PC-9 (cell line): ENCODE measurements at regions not wholly inside any gene's neighbourhood (a gene's known extent, or its start where the extent isn't known, plus 50 kb on each side); places are given as distances from the start of the nearest gene placed in this dataset.
"Not testable (repeated sequence)": the region's sequence is repeated elsewhere in the genome, so short reads cannot be mapped to it uniquely, and the experiment has no call there.

ENCODE experiments used
- BruUV-seq: library from RNA; stranded (reverse); fragments of 400-500 nt; replicated peaks from 2 replicates; lab custom pipeline; 2021; lab: Mats Ljungman, UMichigan
- CTCF ChIA-PET: fragments of 300-600 bp; sonication (Branson Sonifier 250); formaldehyde crosslinking; loops from one replicate; lab custom pipeline; 2022; ENCODE audit warnings: antibody characterized with exemption; lab: Charles Lee
- POLR2A ChIA-PET: fragments of 300-600 bp; sonication (Branson Sonifier 250); formaldehyde crosslinking; loops from one replicate; lab custom pipeline; 2022; ENCODE audit warnings: antibody characterized with exemption; ENCODE audit not compliant: unreplicated experiment; lab: Charles Lee
- DNase-seq, 2 experiments: peaks; one replicate each; pipeline versions ENCODE4 v3.0.0 to v3.0.0-alpha.2; 2015 to 2022; ENCODE audit warnings: mixed read lengths in 1 of 2
- H2AFZ ChIP-seq: fragments of 200-600 bp; sonication (generic); 2 replicates; pipeline ENCODE4 v1.8.1; 2017; ENCODE audit warnings: antibody characterized with exemption
- H3F3A ChIP-seq: fragments of 200-600 bp; sonication (generic); 2 replicates; pipeline ENCODE4 v1.8.1; 2017; ENCODE audit warnings: antibody characterized with exemption, mild to moderate bottlenecking, low read depth; ENCODE audit not compliant: insufficient read depth
- H3K27ac ChIP-seq: fragments of 200-600 bp; sonication (generic); 2 replicates; pipeline ENCODE4 v1.6.1; 2016; ENCODE audit warnings: mixed run types
- H3K27me3 ChIP-seq: fragments of 200-600 bp; sonication (generic); 2 replicates; pipeline ENCODE4 v1.6.1; 2016; ENCODE audit warnings: low read depth, mixed run types; ENCODE audit not compliant: insufficient read depth
- H3K36me3 ChIP-seq: fragments of 200-600 bp; sonication (generic); 2 replicates; pipeline ENCODE4 v1.6.1; 2016; ENCODE audit warnings: low read depth, mixed run types
- H3K4me1 ChIP-seq: fragments of 200-600 bp; sonication (generic); replicated peaks from 2 replicates; pipeline ENCODE4 v1.6.1; 2016; ENCODE audit warnings: mixed run types; ENCODE audit not compliant: insufficient read depth
- H3K4me2 ChIP-seq: fragments of 200-600 bp; sonication (generic); 2 replicates; pipeline ENCODE4 v1.6.1; 2017; ENCODE audit warnings: mixed run types
- H3K4me3 ChIP-seq: fragments of 200-600 bp; sonication (generic); 2 replicates; pipeline ENCODE4 v1.6.1; 2016; ENCODE audit warnings: mixed run types
- H3K79me2 ChIP-seq: fragments of 200-600 bp; sonication (generic); 2 replicates; pipeline ENCODE4 v1.6.1; 2017; ENCODE audit warnings: low read depth, mixed run types
- H3K9me2 ChIP-seq: fragments of 200-600 bp; sonication (generic); 2 replicates; pipeline ENCODE4 v1.8.1; 2017; ENCODE audit warnings: mild to moderate bottlenecking; ENCODE audit not compliant: insufficient read depth
- H3K9me3 ChIP-seq: fragments of 200-600 bp; sonication (generic); 2 replicates; pipeline ENCODE4 v1.8.1; 2016; ENCODE audit warnings: low read depth; ENCODE audit not compliant: insufficient read depth
- H4K20me1 ChIP-seq: fragments of 200-600 bp; sonication (generic); 2 replicates; pipeline ENCODE4 v1.8.1; 2017; ENCODE audit not compliant: insufficient read depth
- EZH2 ChIP-seq: fragments of 200-600 bp; sonication (generic); IDR thresholded peaks from 2 replicates; pipeline ENCODE4 v1.8.0; 2017; ENCODE audit warnings: antibody characterized with exemption, low read depth
- intact Hi-C: fragments of 100-400 bp; cut with micrococcal nuclease; formaldehyde crosslinking; loops from one replicate; pipeline ENCODE4 v1.10.0; 2022; ENCODE audit not compliant: unreplicated experiment
- TF ChIP-seq, protein P1 (sequence below): fragments of 200-600 bp; sonication (generic); conservative IDR thresholded peaks from 2 replicates; pipeline ENCODE4 v1.6.1; 2017; ENCODE audit warnings: mixed run types, antibody characterized with exemption, mild to moderate bottlenecking, moderate library complexity

DNA sequence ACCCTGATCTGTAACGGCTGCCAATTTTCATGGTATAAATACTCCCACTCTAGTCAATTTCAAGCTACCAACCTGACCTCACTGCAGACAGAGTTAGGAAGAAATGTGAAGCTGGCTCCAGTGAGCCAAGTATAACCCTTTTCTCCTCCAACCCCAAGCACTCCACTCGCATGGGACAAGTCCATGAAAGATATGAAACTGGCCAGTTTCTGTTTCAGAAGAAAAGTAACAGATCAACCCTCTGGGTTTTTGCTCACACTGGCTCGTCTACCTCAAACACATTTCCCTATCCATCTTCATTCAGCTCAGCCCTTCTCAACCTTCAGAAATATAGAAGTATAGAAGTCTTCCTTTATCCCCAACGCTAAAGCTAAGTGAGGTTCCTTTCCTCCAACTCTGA, 82.4 kb upstream of the NDP start:
- H3F3A ChIP-seq = no peaks in the 10 kb centered on the region
- H3K4me2 ChIP-seq = no peak overlapping the region
- no peak overlapping the region for H3K4me3 ChIP-seq
- no peak for TF ChIP-seq EZH2
- TF ChIP-seq, protein P1, sequence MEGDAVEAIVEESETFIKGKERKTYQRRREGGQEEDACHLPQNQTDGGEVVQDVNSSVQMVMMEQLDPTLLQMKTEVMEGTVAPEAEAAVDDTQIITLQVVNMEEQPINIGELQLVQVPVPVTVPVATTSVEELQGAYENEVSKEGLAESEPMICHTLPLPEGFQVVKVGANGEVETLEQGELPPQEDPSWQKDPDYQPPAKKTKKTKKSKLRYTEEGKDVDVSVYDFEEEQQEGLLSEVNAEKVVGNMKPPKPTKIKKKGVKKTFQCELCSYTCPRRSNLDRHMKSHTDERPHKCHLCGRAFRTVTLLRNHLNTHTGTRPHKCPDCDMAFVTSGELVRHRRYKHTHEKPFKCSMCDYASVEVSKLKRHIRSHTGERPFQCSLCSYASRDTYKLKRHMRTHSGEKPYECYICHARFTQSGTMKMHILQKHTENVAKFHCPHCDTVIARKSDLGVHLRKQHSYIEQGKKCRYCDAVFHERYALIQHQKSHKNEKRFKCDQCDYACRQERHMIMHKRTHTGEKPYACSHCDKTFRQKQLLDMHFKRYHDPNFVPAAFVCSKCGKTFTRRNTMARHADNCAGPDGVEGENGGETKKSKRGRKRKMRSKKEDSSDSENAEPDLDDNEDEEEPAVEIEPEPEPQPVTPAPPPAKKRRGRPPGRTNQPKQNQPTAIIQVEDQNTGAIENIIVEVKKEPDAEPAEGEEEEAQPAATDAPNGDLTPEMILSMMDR = no peak
- H3K79me2 ChIP-seq = no peaks in the 10 kb centered on the region
- ChIA-PET CTCF (no interaction called here), POLR2A (no interaction called here)
- no peaks in the 10 kb centered on the region for H3K36me3 ChIP-seq
- no peaks in the 10 kb centered on the region for H4K20me1 ChIP-seq
- no TSS peak for BruUV-seq
- no peaks in the 10 kb centered on the region for H3K4me1 ChIP-seq
- intact Hi-C loops = no loop called here
- no peak overlapping the region for H2AFZ ChIP-seq
- no peaks in the 10 kb centered on the region for H3K9me3 ChIP-seq
- no peak for DNase-seq
- no peaks in the 10 kb centered on the region for H3K9me2 ChIP-seq
- H3K27me3 ChIP-seq = no peaks in the 10 kb centered on the region
- H3K27ac ChIP-seq = no peak overlapping the region

DNA sequence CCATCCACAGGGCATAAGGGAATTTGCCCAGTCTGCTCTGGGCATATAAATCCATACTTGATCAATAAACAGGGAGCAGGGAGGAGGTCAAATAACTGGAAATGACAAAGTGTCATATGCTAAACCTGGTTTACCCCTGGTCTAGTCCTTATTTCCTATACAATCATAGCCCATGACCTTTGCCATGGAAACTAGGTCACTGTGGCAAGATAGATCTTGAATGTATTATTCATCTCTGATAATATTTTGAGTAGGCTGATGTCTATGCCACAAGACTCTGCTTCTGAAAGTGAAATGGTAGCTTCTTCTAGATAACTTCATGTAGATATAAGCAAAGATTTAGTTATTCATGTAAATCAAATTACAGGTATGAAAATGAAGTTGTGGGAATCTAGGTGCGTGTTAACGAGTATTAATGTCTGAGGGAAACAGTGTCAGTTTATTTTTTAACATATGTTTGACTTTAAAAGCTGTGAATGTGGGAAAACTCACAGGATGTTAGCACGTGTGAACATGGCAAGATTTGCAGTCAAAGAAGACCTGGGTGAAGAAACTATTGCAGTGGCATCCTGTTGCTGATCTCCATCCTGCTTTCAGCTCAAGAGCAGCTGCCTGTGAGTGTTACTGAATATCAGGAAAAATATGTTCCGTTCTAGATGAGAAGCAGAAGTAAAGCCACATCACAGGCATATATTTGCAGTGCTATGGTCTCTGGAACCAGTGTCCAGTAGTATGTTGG, 81.8 kb upstream of the NDP start:
- Histone ChIP-seq H3K4me1 (no peaks in the 10 kb centered on the region), H3K4me2 (no peak overlapping the region), H3F3A (no peaks in the 10 kb centered on the region), H3K36me3 (no peaks in the 10 kb centered on the region), H3K27me3 (no peaks in the 10 kb centered on the region), H4K20me1 (no peaks in the 10 kb centered on the region), H2AFZ (no peak overlapping the region), H3K4me3 (no peak overlapping the region), H3K27ac (no peak overlapping the region), H3K9me2 (no peaks in the 10 kb centered on the region), H3K9me3 (no peaks in the 10 kb centered on the region), H3K79me2 (no peaks in the 10 kb centered on the region)
- CTCF ChIA-PET = no interaction called here
- intact Hi-C loops = no loop called here
- TF ChIP-seq, protein P1 = no peak
- no peak for TF ChIP-seq EZH2
- no TSS peak for BruUV-seq
- DNase-seq = no peak
- POLR2A ChIA-PET = no interaction called here

- intact Hi-C loops, H4K20me1 ChIP-seq, H3K4me3 ChIP-seq, H3K4me1 ChIP-seq, H3K36me3 ChIP-seq, H3K4me2 ChIP-seq, H3K79me2 ChIP-seq, H2AFZ ChIP-seq, H3K9me2 ChIP-seq, DNase-seq, BruUV-seq, POLR2A ChIA-PET, CTCF ChIA-PET, H3K27ac ChIP-seq, H3F3A ChIP-seq, H3K9me3 ChIP-seq, H3K27me3 ChIP-seq: not testable (repeated sequence)
Observed at GRCh38 chrX:44045106-44045505, 71.9 kb upstream of the NDP start.

GRCh38 chrX:44043496-44043895, 70.3 kb upstream of the NDP start:
- no peaks in the 10 kb centered on the region for H4K20me1 ChIP-seq
- no peak overlapping the region for H3K27ac ChIP-seq
- CTCF ChIA-PET = no interaction called here
- no peak for DNase-seq
- no peak overlapping the region for H2AFZ ChIP-seq
- H3K9me2 ChIP-seq = no peaks in the 10 kb centered on the region
- no peak overlapping the region for H3K4me2 ChIP-seq
- TF ChIP-seq, protein P1 = no peak
- TF ChIP-seq EZH2 = no peak
- intact Hi-C loops = no loop called here
- no peaks in the 10 kb centered on the region for H3F3A ChIP-seq
- H3K4me1 ChIP-seq = no peaks in the 10 kb centered on the region
- H3K4me3 ChIP-seq = no peak overlapping the region
- H3K27me3 ChIP-seq = no peaks in the 10 kb centered on the region
- no TSS peak for BruUV-seq
- H3K9me3 ChIP-seq = no peaks in the 10 kb centered on the region
- POLR2A ChIA-PET = no interaction called here
- no peaks in the 10 kb centered on the region for H3K79me2 ChIP-seq
- no peaks in the 10 kb centered on the region for H3K36me3 ChIP-seq
